Osteocyte (in vitro differentiated cells): ENCODE measurements at regions not wholly inside any gene's neighbourhood (a gene's known extent, or its start where the extent isn't known, plus 50 kb on each side); places are given as distances from the start of the nearest gene placed in this dataset.

ENCODE experiments used
- DNase-seq: peaks from one replicate; pipeline ENCODE4 v3.0.0; 2021; ENCODE audit warnings: mixed read lengths; ENCODE audit not compliant: unreplicated experiment; ENCODE audit errors: extremely low spot score
- H3K27ac Mint-ChIP-seq: one replicate; pipeline ENCODE4 v1.8.0; 2021; ENCODE audit warnings: mild to moderate bottlenecking, mixed read lengths; ENCODE audit not compliant: unreplicated experiment
- H3K27me3 Mint-ChIP-seq: one replicate; pipeline ENCODE4 v1.8.0; 2021; ENCODE audit warnings: mixed read lengths; ENCODE audit not compliant: unreplicated experiment
- H3K36me3 Mint-ChIP-seq: one replicate; pipeline ENCODE4 v1.8.0; 2021; ENCODE audit warnings: mixed read lengths; ENCODE audit not compliant: unreplicated experiment
- H3K4me1 Mint-ChIP-seq: one replicate; pipeline ENCODE4 v1.8.0; 2021; ENCODE audit warnings: mixed read lengths; ENCODE audit not compliant: unreplicated experiment
- H3K4me3 Mint-ChIP-seq: one replicate; pipeline ENCODE4 v1.8.0; 2021; ENCODE audit warnings: mild to moderate bottlenecking, moderate library complexity, mixed read lengths; ENCODE audit not compliant: unreplicated experiment
- H3K9me3 Mint-ChIP-seq: one replicate; pipeline ENCODE4 v1.8.0; 2021; ENCODE audit warnings: mixed read lengths; ENCODE audit not compliant: unreplicated experiment
- TF ChIP-seq, protein P1 (sequence below): fragments of 200-600 bp; sonication (generic); IDR thresholded peaks from 2 replicates; pipeline ENCODE4 v1.5.0; 2021; ENCODE audit warnings: antibody characterized with exemption, mild to moderate bottlenecking, moderate library complexity

DNA sequence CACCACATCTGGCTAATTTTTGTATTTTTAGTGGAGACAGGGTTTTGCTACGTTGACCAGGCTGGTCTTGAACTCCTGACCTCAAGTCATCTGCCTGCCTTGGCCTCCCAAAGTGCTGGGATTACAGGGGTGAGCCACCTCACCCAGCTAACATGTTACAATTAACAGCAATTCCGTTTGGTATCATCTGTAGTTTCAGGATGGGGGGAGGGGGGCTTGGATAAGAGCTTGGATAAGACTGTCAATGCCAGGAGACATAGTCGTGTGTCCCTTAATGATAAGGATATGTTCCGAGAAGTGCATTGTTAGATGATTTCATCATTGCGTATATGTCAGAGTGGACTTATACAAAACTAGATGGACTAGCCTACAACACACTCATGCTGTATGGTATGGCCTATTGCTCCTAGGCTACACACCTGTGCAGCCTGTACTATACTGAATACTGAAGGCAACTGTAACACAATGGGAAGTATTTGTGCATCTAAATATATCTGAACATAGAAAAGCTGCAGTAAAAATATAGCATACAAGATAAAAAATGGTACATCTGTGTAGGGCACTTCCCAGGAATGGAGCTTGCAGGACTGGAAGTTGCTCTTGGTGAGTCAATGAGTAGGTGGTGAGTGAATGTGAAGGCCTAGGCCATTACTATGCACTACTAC is 103.9 kb upstream of the TNS3 start:
- no peak for DNase-seq

DNA sequence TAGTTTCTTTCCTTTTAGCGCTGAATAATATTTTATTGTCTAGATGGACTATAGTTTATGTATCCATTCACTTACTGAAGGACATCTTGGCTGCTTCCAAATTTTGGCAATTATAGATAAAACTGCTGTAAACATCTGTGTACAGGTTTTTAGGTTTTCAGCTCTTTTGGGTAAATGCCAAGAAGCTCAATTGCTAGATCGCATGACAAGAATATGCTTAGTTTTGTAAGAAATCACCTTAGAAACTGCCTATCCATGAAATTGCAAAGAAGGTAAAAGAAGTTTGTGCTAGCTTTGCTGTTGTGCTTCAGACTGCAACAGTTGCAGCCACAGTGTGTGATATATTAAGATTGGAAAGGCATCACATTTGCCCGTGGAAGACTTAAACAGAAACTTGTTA is 103.2 kb upstream of the TNS3 start:
- Mint-ChIP-seq H3K27me3 (no peaks in the 10 kb centered on the region), H3K36me3 (no peaks in the 10 kb centered on the region), H3K4me3 (no peak overlapping the region), H3K9me3 (no peaks in the 10 kb centered on the region), H3K27ac (no peak overlapping the region), H3K4me1 (peaks cover 14% of the 10 kb centered on the region)
- TF ChIP-seq, protein P1, sequence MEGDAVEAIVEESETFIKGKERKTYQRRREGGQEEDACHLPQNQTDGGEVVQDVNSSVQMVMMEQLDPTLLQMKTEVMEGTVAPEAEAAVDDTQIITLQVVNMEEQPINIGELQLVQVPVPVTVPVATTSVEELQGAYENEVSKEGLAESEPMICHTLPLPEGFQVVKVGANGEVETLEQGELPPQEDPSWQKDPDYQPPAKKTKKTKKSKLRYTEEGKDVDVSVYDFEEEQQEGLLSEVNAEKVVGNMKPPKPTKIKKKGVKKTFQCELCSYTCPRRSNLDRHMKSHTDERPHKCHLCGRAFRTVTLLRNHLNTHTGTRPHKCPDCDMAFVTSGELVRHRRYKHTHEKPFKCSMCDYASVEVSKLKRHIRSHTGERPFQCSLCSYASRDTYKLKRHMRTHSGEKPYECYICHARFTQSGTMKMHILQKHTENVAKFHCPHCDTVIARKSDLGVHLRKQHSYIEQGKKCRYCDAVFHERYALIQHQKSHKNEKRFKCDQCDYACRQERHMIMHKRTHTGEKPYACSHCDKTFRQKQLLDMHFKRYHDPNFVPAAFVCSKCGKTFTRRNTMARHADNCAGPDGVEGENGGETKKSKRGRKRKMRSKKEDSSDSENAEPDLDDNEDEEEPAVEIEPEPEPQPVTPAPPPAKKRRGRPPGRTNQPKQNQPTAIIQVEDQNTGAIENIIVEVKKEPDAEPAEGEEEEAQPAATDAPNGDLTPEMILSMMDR: no peak
- no peak for DNase-seq

More for the DNA sequence above, 103.9 kb upstream of the TNS3 start:
- H3K27ac Mint-ChIP-seq: no peak overlapping the region
- H3K4me3 Mint-ChIP-seq: no peak overlapping the region
- H3K27me3 Mint-ChIP-seq: no peaks in the 10 kb centered on the region
- H3K4me1 Mint-ChIP-seq: peaks cover 13% of the 10 kb centered on the region
- no peaks in the 10 kb centered on the region for H3K9me3 Mint-ChIP-seq
- no peaks in the 10 kb centered on the region for H3K36me3 Mint-ChIP-seq
- TF ChIP-seq, protein P1: no peak

DNA sequence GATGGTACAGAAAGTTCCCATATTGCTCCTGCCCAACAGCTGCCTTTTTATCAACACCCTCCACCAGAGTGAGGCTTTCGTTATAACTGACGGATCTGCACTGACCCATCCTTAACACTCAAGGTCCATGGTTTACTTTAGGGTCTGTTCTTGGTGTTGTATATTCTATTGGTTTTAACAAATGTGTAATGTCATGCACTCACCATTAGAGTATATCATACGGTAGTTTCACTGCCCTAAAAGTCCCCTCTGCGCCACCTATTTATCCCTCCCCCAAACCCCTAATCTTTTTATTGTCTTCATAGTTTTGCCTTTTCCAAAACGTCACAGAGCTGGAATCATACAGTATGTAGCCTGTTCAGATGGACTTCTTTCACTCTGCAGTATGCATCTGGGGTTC is 102.8 kb upstream of the TNS3 start:
- TF ChIP-seq, protein P1: no peak
- DNase-seq: no peak
- H3K9me3 Mint-ChIP-seq: no peaks in the 10 kb centered on the region
- H3K4me1 Mint-ChIP-seq: peaks cover 13% of the 10 kb centered on the region
- no peaks in the 10 kb centered on the region for H3K36me3 Mint-ChIP-seq
- no peak overlapping the region for H3K27ac Mint-ChIP-seq
- H3K27me3 Mint-ChIP-seq: no peaks in the 10 kb centered on the region
- no peak overlapping the region for H3K4me3 Mint-ChIP-seq

DNA sequence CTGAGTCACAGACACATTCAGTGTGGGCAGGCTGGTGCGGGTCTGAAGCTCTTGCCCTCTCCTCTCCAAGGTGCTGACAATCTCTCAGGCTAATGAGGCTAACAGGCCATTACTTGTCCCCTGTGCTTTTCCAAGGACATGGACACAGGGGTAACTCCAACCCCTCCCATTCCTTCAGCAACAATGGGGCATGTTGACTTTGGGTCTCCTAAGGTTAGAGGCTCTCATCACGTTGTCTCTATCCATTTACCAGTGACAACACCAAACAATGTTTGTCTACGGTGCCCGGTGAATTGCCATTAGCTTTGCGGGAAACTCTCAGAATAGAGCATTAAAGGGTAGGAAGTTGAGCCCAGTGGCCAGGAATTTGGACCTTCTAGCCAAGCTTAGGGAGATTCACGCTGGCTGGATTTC is 101.6 kb upstream of the TNS3 start:
- TF ChIP-seq, protein P1: no peak
- peaks cover 4% of the 10 kb centered on the region for H3K4me1 Mint-ChIP-seq
- H3K36me3 Mint-ChIP-seq: no peaks in the 10 kb centered on the region
- H3K27ac Mint-ChIP-seq: no peak overlapping the region
- no peak for DNase-seq
- H3K4me3 Mint-ChIP-seq: no peak overlapping the region
- H3K9me3 Mint-ChIP-seq: no peaks in the 10 kb centered on the region
- H3K27me3 Mint-ChIP-seq: no peaks in the 10 kb centered on the region

DNA sequence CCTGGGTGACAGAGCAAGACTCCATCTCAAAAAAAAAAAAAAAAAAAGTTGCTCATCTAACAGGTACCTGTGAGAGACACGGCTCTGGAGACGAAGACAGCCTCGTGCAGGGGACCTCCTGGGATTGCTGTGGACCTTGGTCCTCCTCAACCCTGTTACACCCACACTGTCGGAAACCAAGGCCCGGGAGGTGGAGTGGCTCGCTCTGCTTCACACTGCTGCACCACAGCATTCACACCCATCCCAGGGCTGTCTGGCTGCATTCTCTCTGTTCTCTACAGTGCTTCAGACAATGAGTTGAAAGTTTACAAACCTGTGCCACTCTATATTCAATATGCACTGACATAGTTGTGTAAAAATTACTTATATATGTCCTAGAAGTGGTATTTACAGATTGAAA is 101.0 kb upstream of the TNS3 start:
- Mint-ChIP-seq H3K4me3 (no peak overlapping the region), H3K36me3 (no peaks in the 10 kb centered on the region), H3K4me1 (peaks cover 5% of the 10 kb centered on the region), H3K9me3 (no peaks in the 10 kb centered on the region), H3K27ac (no peak overlapping the region), H3K27me3 (no peaks in the 10 kb centered on the region)
- no peak for DNase-seq
- TF ChIP-seq, protein P1: no peak
